Endothelial cell (in vitro differentiated cells): ENCODE measurements at regions not wholly inside any gene's neighbourhood (a gene's known extent, or its start where the extent isn't known, plus 50 kb on each side); places are given as distances from the start of the nearest gene placed in this dataset.

Experiments
- DNase-seq: peaks from one replicate; pipeline ENCODE4 v3.0.0; 2021; ENCODE audit warnings: low spot score
- H3K27ac Mint-ChIP-seq: one replicate; pipeline ENCODE4 v1.8.0; 2021; ENCODE audit warnings: mixed read lengths, inconsistent platforms; ENCODE audit not compliant: unreplicated experiment
- H3K27me3 Mint-ChIP-seq: one replicate; pipeline ENCODE4 v1.8.0; 2021; ENCODE audit warnings: mild to moderate bottlenecking, moderate library complexity, mixed read lengths, inconsistent platforms; ENCODE audit not compliant: unreplicated experiment
- H3K36me3 Mint-ChIP-seq: one replicate; pipeline ENCODE4 v1.8.0; 2021; ENCODE audit warnings: mild to moderate bottlenecking, low read depth, mixed read lengths, inconsistent platforms; ENCODE audit not compliant: unreplicated experiment
- H3K4me1 Mint-ChIP-seq: one replicate; pipeline ENCODE4 v1.8.0; 2021; ENCODE audit warnings: mild to moderate bottlenecking, mixed read lengths, inconsistent platforms; ENCODE audit not compliant: unreplicated experiment
- H3K4me3 Mint-ChIP-seq: one replicate; pipeline ENCODE4 v1.8.0; 2021; ENCODE audit warnings: mild to moderate bottlenecking, mixed read lengths, inconsistent platforms; ENCODE audit not compliant: unreplicated experiment
- H3K9me3 Mint-ChIP-seq: one replicate; pipeline ENCODE4 v1.8.0; 2021; ENCODE audit warnings: mixed read lengths, inconsistent platforms; ENCODE audit not compliant: unreplicated experiment
- CTCF ChIP-seq: fragments of 200-600 bp; sonication (generic); IDR thresholded peaks from one replicate; pipeline ENCODE4 v1.5.0; 2021; ENCODE audit warnings: antibody characterized with exemption; ENCODE audit not compliant: unreplicated experiment

- H3K27ac Mint-ChIP-seq = no peak overlapping the region
- peaks cover 13% of the 10 kb centered on the region for H3K4me1 Mint-ChIP-seq
- no peaks in the 10 kb centered on the region for H3K9me3 Mint-ChIP-seq
- TF ChIP-seq CTCF = no peak
- no peaks in the 10 kb centered on the region for H3K36me3 Mint-ChIP-seq
- no peaks in the 10 kb centered on the region for H3K27me3 Mint-ChIP-seq
- DNase-seq = no peak
- H3K4me3 Mint-ChIP-seq = no peak overlapping the region
Measured at GRCh38 chr18:31255953-31256352, 62.0 kb upstream of the DSG1 start.

- H3K4me3 Mint-ChIP-seq = no peak overlapping the region
- H3K36me3 Mint-ChIP-seq = no peaks in the 10 kb centered on the region
- no peak for DNase-seq
- H3K9me3 Mint-ChIP-seq = no peaks in the 10 kb centered on the region
- no peak for TF ChIP-seq CTCF
- no peaks in the 10 kb centered on the region for H3K27me3 Mint-ChIP-seq
- peaks cover 13% of the 10 kb centered on the region for H3K4me1 Mint-ChIP-seq
- H3K27ac Mint-ChIP-seq = no peak overlapping the region
Measured at GRCh38 chr18:31258789-31259188, 59.2 kb upstream of the DSG1 start.

GRCh38 chr18:31261792-31262582, 56.0 kb upstream of the DSG1 start:
- Mint-ChIP-seq H3K27me3 (no peaks in the 10 kb centered on the region), H3K4me1 (peaks cover 4% of the 10 kb centered on the region), H3K4me3 (no peak overlapping the region), H3K27ac (no peak overlapping the region), H3K9me3 (no peaks in the 10 kb centered on the region), H3K36me3 (no peaks in the 10 kb centered on the region)
- DNase-seq = no peak
- TF ChIP-seq CTCF = no peak

DNA sequence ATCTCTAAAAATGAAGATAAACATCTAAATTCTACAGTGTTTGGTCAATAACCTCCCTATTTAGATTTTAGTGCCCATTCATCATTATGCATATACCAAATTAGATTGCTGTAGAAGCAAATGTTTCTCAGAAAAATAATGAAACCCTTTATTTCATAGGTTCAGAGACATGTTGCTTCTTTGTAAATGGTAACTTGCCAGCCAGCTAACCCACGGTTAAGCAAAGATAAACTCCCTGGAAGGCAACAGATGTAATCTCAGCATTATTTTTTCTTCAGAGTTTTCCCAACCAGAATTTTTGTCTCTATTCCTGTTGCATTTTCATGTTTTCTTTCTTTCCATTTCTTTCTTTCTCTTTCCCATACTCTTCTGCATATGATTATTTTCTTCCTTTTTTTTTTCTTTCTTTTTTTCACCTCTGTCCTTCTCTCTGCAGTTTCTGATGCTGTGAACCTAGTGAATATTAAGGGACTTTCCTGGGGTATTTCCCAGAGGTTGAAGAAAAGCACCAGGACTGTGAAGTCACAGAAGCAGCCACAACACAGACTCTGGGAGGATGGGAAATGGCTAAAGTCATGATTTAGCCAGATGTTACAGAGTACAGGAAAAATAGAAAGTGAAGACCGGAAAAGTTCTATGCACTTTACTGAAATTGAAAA, 50.0 kb upstream of the DSG1 start:
- Mint-ChIP-seq H3K4me1 (no peaks in the 10 kb centered on the region), H3K4me3 (no peak overlapping the region), H3K27ac (no peak overlapping the region), H3K27me3 (no peaks in the 10 kb centered on the region), H3K36me3 (no peaks in the 10 kb centered on the region), H3K9me3 (no peaks in the 10 kb centered on the region)
- no peak for TF ChIP-seq CTCF
- no peak for DNase-seq
